H1 (cell line): ENCODE measurements at regions not wholly inside any gene's neighbourhood (a gene's known extent, or its start where the extent isn't known, plus 50 kb on each side); places are given as distances from the start of the nearest gene placed in this dataset.
"Not testable (repeated sequence)": the region's sequence is repeated elsewhere in the genome, so short reads cannot be mapped to it uniquely, and the experiment has no call there.

Source experiments
- CTCF ChIA-PET: fragments of 300-600 bp; sonication (Branson Sonifier 250); formaldehyde crosslinking; loops from one replicate; lab custom pipeline; 2021; ENCODE audit not compliant: partially characterized antibody; lab: Charles Lee
- POLR2A ChIA-PET: fragments of 300-600 bp; sonication (Branson Sonifier 250); formaldehyde crosslinking; loops from one replicate; lab custom pipeline; 2021; ENCODE audit warnings: inconsistent platforms; ENCODE audit not compliant: partially characterized antibody; lab: Charles Lee
- DNase-seq, 2 experiments: peaks; one replicate each; pipeline versions ENCODE4 v3.0.0 to v3.0.0-alpha.2; 2010 to 2022; ENCODE audit warnings: low spot score in 2 of 2, low read depth in 1 of 2, mixed read lengths in 1 of 2
- FAIRE-seq: peaks from 2 replicates; lab custom pipeline; 2011; peaks lifted over from hg19 to GRCh38; lab: Jason Lieb, UNC
- H2AFZ ChIP-seq: 2 replicates; pipeline ENCODE4 v1.8.1; 2012; ENCODE audit warnings: low read length, inconsistent platforms
- H2AK5ac ChIP-seq: 2 replicates; pipeline ENCODE4 v1.6.1; 2013; ENCODE audit warnings: low read depth, low read length
- H2BK120ac ChIP-seq: replicated peaks from 2 replicates; pipeline ENCODE3; 2013; ENCODE audit warnings: low read depth, low read length, inconsistent platforms
- H2BK12ac ChIP-seq: 2 replicates; pipeline ENCODE4 v1.6.1; 2013; ENCODE audit warnings: low read depth, low read length
- H2BK15ac ChIP-seq: 2 replicates; pipeline ENCODE4 v1.6.1; 2013; ENCODE audit warnings: low read length
- H2BK20ac ChIP-seq: 2 replicates; pipeline ENCODE4 v1.6.1; 2013; ENCODE audit warnings: low read length
- H2BK5ac ChIP-seq: 2 replicates; pipeline ENCODE4 v1.6.1; 2013; ENCODE audit warnings: low read depth, low read length
- H3K14ac ChIP-seq: 2 replicates; pipeline ENCODE4 v1.6.1; 2013; ENCODE audit warnings: inconsistent platforms; ENCODE audit not compliant: insufficient read length
- H3K18ac ChIP-seq: 2 replicates; pipeline ENCODE4 v1.6.1; 2013; ENCODE audit warnings: low read length; ENCODE audit errors: extremely low read depth
- H3K23ac ChIP-seq: 2 replicates; pipeline ENCODE4 v1.6.1; 2013; ENCODE audit warnings: inconsistent platforms; ENCODE audit not compliant: insufficient read length
- H3K23me2 ChIP-seq: 2 replicates; pipeline ENCODE4 v1.6.1; 2013; ENCODE audit warnings: low read depth, low read length
- H3K27ac ChIP-seq: 2 replicates; pipeline ENCODE4 v1.6.1; 2011; ENCODE audit warnings: low read depth, low read length, inconsistent platforms
- H3K27me3 ChIP-seq, 4 experiments: replicated peaks in 1 of 4; 1 replicate in 1 of 4; 2 replicates in 3 of 4; pipeline versions ENCODE4 v1.6.1 to v1.8.1; 2011 to 2013; ENCODE audit warnings: low read length in 3 of 4, mild to moderate bottlenecking in 3 of 4, inconsistent platforms in 2 of 4, mixed read lengths in 2 of 4, moderate library complexity in 1 of 4; ENCODE audit not compliant: control insufficient read depth in 3 of 4, insufficient read depth in 3 of 4; ENCODE audit errors: extremely low read depth in 1 of 4
- H3K36me3 ChIP-seq, 4 experiments: 2 replicates each; pipeline versions ENCODE4 v1.6.1 to v1.8.1; 2011 to 2013; ENCODE audit warnings: mild to moderate bottlenecking in 4 of 4, low read length in 3 of 4, moderate library complexity in 2 of 4, control low read depth in 1 of 4, inconsistent platforms in 1 of 4; ENCODE audit not compliant: insufficient read depth in 4 of 4, control insufficient read depth in 2 of 4
- H3K4ac ChIP-seq: replicated peaks from 2 replicates; pipeline ENCODE3; 2013; ENCODE audit warnings: low read length, low read depth, mixed read lengths, inconsistent platforms; ENCODE audit not compliant: insufficient read length
- H3K4me1 ChIP-seq, 4 experiments: replicated peaks in 1 of 4; 1 replicate in 1 of 4; 2 replicates in 3 of 4; pipeline versions ENCODE4 v1.6.1 to v1.8.1; 2011 to 2013; ENCODE audit warnings: low read length in 3 of 4, inconsistent platforms in 2 of 4, mixed read lengths in 1 of 4; ENCODE audit not compliant: insufficient read depth in 4 of 4, control insufficient read depth in 3 of 4
- H3K4me2 ChIP-seq, 2 experiments: 2 replicates each; pipeline versions ENCODE4 v1.6.1 to v1.8.1; 2011 to 2013; ENCODE audit warnings: low read depth in 2 of 2, low read length in 2 of 2, control low read depth in 1 of 2, inconsistent platforms in 1 of 2, mild to moderate bottlenecking in 1 of 2; ENCODE audit not compliant: insufficient read depth in 1 of 2
- H3K4me3 ChIP-seq, 4 experiments: fragments of 200-600, 300-600 bp in 1 of 4; sonication (generic), shearing (Covaris generic), sonication (Bioruptor Twin) in 1 of 4; 2 replicates each; pipeline versions ENCODE4 v1.5.1 to v1.8.1; 2011 to 2016; ENCODE audit warnings: low read length in 4 of 4, low read depth in 3 of 4, control low read depth in 2 of 4, inconsistent platforms in 2 of 4, mild to moderate bottlenecking in 2 of 4, mixed read lengths in 1 of 4, moderate library complexity in 1 of 4; ENCODE audit not compliant: insufficient read depth in 2 of 4; ENCODE audit errors: extremely low read depth in 1 of 4
- H3K56ac ChIP-seq: replicated peaks from 2 replicates; pipeline ENCODE3; 2013; ENCODE audit warnings: low read depth, mild to moderate bottlenecking, mixed read lengths, low read length, inconsistent platforms; ENCODE audit not compliant: insufficient read length
- H3K79me1 ChIP-seq: 2 replicates; pipeline ENCODE4 v1.6.1; 2013; ENCODE audit warnings: low read depth, low read length, control low read depth
- H3K79me2 ChIP-seq, 2 experiments: 2 replicates each; pipeline versions ENCODE4 v1.6.1 to v1.8.1; 2012 to 2013; ENCODE audit warnings: low read length in 2 of 2, mild to moderate bottlenecking in 2 of 2, inconsistent platforms in 1 of 2; ENCODE audit not compliant: insufficient read depth in 2 of 2, control insufficient read depth in 1 of 2
- H3K9ac ChIP-seq, 4 experiments: replicated peaks in 1 of 4; 1 replicate in 1 of 4; 2 replicates in 3 of 4; pipeline versions ENCODE4 v1.6.1 to v1.8.1; 2011 to 2013; ENCODE audit warnings: low read depth in 3 of 4, low read length in 3 of 4, control low read depth in 2 of 4, mild to moderate bottlenecking in 2 of 4, moderate library complexity in 2 of 4, inconsistent platforms in 1 of 4; ENCODE audit errors: extremely low read depth in 1 of 4
- H3K9me3 ChIP-seq, 2 experiments: 2 replicates each; pipeline versions ENCODE4 v1.6.1 to v1.8.1; 2012 to 2013; ENCODE audit warnings: mild to moderate bottlenecking in 2 of 2, moderate library complexity in 2 of 2, control low read depth in 1 of 2, inconsistent platforms in 1 of 2, low read depth in 1 of 2, low read length in 1 of 2, mixed read lengths in 1 of 2; ENCODE audit not compliant: insufficient read depth in 2 of 2
- H4K20me1 ChIP-seq, 2 experiments: replicated peaks in 1 of 2; 2 replicates each; pipeline versions ENCODE3 to v1.8.1; 2011 to 2013; ENCODE audit warnings: inconsistent platforms in 2 of 2, low read length in 2 of 2, mild to moderate bottlenecking in 1 of 2; ENCODE audit not compliant: insufficient read depth in 2 of 2, control insufficient read depth in 1 of 2
- H4K5ac ChIP-seq: 2 replicates; pipeline ENCODE4 v1.6.1; 2013; ENCODE audit warnings: low read length, low read depth, mixed read lengths, inconsistent platforms; ENCODE audit not compliant: insufficient read length
- H4K8ac ChIP-seq: 2 replicates; pipeline ENCODE4 v1.8.0; 2013; ENCODE audit warnings: mild to moderate bottlenecking, moderate library complexity, low read length, inconsistent platforms; ENCODE audit not compliant: insufficient read depth; ENCODE audit errors: extremely low read depth
- H4K91ac ChIP-seq: replicated peaks from 2 replicates; pipeline ENCODE3; 2013; ENCODE audit warnings: low read length, mixed read lengths, inconsistent platforms; ENCODE audit not compliant: insufficient read length
- WGBS, 2 experiments: shearing (Covaris generic) in 1 of 2; methylation state at CpG; one replicate each; pipeline versions ENCODE4 v1.1.6 to v1.1.7; 2013 to 2015; ENCODE audit warnings: low lambda C conversion rate in 2 of 2, mixed read lengths in 2 of 2, inconsistent platforms in 1 of 2, low coverage in 1 of 2, missing lambda C conversion rate in 1 of 2; ENCODE audit not compliant: insufficient replicate concordance in 2 of 2, insufficient coverage in 1 of 2, insufficient read length in 1 of 2; ENCODE audit errors: extremely low coverage in 1 of 2, missing lambda C conversion rate in 1 of 2; 5-methylcytosine and 5-hydroxymethylcytosine counted together

GRCh38 chrX:73967461-73967860, 114.9 kb upstream of the XIST start:
- DNase-seq, H2AK5ac ChIP-seq, H3K4me2 ChIP-seq, H3K27ac ChIP-seq, H2BK20ac ChIP-seq, H4K8ac ChIP-seq, H2BK15ac ChIP-seq, H3K23ac ChIP-seq, H3K23me2 ChIP-seq, H2BK12ac ChIP-seq, H3K79me1 ChIP-seq, H3K14ac ChIP-seq, H2BK120ac ChIP-seq, H4K20me1 ChIP-seq, H3K9ac ChIP-seq, H3K4ac ChIP-seq, H3K36me3 ChIP-seq, H4K5ac ChIP-seq, CTCF ChIA-PET, H4K91ac ChIP-seq, POLR2A ChIA-PET, H3K56ac ChIP-seq, H3K9me3 ChIP-seq, FAIRE-seq, H3K18ac ChIP-seq, H2BK5ac ChIP-seq, H2AFZ ChIP-seq, H3K27me3 ChIP-seq: not testable (repeated sequence)
- H3K79me2 ChIP-seq, result peaks cover 4 to 61% of the 10 kb centered on the region in 2 experiments; a peak in 3 of 4 replicates
- H3K4me1 ChIP-seq, result peaks cover 0 to 20% (median 7%) of the 10 kb centered on the region in 4 experiments; a peak in 6 of 7 replicates
- H3K4me3 ChIP-seq, result peak overlapping the region in 1 of 4 experiments; percentile 26; a peak in 1 of 8 replicates
- 57% methylated on average over 22 of the region's 22 CpGs; no CpG with 5 or more reads in 1 of the 2 experiments for WGBS, 2 experiments
